ENCODE measurements at regions not wholly inside any gene's neighbourhood (a gene's known extent, or its start where the extent isn't known, plus 50 kb on each side); places are given as distances from the start of the nearest gene placed in this dataset.

DNA sequence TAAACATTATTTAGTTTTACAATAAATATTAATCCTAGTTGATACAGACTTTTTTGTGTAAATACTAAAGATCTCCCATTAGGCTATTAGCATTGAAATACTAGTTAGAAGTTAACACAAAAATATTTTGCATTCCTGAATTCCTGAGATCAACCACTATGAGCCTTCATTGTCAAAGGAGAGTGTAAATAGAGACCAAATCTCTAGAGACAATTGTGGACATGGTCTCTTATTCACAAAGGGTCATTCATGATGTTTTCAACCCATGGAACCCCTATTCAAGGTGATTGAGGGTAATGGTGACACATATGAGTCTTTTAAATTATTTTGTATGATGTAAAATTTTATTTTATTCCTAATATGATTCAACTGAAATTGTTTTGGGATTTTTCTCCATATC is 1454.8 kb upstream of the LRRTM3 start:
- no peak for DNase-seq

DNA sequence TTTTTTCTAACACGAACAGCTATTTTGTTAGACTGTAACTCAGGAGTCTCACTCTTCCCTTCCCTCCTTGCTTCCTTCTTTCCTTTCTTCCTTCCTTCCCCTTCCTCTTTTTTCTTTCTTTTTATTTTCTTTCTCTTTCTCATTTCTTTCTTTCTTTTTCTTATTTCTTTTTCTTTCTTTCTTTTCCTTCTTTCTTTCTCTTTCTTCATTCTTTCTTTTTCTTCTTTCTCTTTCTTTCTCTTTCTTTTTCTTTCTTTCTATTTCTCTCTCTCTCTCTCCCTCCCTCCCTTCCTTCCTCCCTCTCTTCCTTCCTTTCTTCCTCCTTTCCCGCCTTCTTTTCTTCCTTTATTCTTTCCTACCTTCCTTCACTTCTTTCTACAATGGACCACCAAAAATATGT is 1443.0 kb upstream of the LRRTM3 start:
- no peak for DNase-seq

DNA sequence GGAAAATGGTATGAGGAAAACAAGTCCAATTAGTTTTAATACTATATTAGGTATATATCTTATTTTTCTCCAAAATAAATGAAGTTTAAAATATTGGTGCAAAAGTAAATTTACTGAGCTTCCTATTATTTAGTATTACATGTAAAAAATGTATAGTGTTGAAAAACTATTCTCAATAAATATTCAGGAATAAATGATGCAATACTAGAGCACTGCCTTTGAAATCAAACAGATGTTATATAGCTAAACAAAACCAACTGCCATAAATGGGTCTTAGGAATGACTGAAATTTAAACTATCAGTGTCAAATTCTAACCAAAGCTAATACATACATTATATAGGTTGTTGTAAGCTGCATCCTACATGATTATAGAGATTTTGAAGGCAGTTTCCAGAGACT is 1434.0 kb upstream of the LRRTM3 start:
- no peak for DNase-seq

DNA sequence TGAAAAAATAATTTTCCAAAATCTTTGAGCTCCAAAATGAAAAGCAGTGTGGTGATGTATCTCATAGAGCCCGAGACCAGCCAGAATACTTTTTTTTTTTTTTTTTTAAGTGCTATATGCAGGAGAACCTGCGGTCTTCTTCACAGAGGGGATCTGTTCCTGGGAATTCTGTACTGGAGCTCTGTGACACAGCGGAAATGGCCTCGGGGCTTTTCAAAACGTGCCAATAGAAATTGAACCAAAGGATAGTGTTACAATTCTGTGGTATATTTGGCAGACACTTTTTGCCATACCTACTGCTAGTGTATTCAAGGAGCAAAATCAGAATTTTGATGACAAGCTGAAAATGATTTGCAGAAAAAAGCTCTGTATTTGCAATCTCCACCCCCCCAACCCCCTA is 1429.3 kb upstream of the LRRTM3 start:
- DNase-seq: no peak

DNA sequence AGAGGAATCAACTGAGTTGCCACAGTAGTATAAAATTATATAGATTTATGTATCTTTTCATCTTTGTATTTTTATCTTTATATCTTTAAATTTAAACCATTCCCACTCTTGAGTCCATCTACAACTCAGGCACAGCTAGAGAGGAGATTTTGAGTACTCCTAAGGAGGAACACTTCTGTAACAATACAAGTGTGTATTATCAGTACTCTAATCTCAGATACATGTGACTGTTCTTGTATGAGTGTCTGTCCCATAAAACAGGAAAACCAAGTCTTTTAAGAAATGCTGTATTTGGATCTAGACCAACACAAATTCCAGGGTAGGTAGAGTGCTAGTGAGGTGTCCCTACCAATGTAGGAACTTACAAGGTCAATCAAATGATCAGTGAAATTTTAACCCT is 1428.0 kb upstream of the LRRTM3 start:
- DNase-seq: no peak

DNA sequence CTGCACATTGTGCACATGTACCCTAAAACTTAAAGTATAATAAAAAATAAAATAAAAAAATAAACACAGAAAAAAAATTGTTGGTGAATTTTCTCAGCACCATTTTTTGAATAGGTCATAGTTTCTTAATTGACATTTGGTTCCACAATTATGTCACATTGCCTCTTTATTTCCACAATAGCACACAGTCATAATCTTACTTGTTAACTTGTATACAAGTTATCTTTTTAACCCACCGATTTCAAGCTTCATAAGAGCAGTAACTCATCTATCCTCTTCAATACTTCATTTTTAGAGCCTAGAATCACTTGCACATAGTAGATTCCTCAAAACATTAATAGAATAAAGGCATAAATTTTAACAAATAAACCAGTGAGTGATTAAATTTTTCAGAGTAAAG is 1425.1 kb upstream of the LRRTM3 start:
- no peak for DNase-seq

DNA sequence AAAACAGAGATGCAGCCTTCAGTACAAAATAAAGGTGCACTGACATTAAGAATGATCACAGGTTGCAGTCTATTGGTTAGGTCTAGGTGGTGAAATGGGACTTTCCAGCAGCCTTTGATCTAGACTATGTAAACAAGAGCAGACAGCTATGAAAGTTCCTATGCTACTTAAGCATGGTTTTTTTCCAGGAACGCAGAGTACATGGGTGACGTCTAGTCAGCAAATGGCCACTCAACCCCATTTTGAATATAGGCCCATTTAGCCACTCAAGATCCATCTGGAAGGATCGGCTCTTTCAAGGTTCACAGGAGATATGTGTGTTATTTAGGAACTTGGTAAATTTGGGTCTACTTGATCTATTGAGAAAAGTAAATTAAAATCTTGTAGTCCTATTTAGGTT is 1424.6 kb upstream of the LRRTM3 start:
- DNase-seq: no peak

DNA sequence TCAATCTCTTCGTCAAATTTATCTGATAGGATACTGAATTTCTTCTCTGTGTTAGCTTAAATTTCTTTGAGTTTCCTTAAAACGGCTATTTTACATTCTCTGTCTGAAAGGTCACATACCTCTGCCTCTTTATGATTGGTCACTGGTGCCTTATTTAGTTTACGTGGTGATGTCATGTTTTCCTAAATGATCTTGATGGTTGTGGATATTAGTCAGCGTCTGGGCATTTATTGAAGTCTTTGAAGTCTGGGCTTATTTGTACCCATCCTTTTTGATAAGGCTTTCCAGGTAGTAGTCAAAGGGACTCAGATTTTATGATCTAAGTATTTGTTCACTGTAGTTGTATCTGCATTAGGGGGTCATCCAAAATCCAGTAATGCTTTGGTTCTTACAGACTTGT is 1407.5 kb upstream of the LRRTM3 start:
- DNase-seq: no peak

DNA sequence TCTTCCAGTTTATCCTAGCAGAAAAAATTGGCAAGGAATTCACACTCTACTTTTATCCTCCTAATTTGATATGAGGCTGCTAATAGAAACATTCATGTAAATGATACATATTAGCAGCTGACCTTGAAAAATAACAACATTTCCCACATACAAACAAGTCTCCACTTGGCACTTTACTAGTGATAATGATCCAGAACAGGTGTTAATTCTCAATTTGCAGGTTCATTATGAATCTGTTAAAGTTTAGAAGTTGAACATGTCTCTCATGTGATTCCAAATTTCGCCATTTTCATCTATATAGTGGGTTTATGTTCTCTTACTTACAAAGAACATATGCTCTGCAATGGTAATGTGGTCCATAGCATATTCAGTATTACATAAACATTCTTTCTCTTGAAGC is 1396.8 kb upstream of the LRRTM3 start:
- no peak for DNase-seq

DNA sequence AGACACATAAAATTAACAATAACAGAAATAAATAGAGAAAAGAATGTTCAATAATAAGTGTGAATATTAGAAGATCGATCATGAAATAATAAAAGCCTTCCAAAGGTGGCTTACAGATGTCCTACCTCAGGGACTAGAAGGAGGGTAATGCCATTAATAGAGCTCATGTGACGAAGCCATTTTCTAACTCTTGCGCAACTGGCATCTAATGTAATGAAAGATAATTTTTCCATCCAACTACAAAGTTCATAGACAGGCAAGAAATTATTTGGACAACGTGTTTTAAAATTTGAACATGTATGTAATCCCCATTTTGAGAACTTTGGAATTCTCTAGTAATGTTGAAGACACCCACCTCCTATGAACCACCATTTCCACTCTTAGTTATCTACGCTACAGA is 1394.3 kb upstream of the LRRTM3 start:
- DNase-seq: no peak

DNA sequence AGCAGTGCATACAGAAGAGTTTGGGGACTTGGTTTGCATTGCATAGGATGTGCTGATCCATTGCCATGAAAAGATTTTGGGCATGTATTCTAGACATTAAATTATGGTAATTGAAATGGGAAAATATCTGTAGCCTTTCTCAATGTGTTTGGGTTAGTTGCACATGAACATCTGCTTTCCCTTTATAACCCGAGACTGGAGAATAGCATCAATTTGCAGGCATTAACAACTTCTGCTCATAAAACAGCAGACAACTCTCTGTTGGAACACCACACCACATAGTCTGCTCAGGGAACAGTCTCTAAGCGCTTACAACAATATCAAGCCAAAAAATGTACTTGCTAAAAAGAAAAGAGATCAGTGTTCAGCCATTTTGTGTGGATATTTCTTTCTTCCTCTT is 1391.1 kb upstream of the LRRTM3 start:
- no peak for DNase-seq

DNA sequence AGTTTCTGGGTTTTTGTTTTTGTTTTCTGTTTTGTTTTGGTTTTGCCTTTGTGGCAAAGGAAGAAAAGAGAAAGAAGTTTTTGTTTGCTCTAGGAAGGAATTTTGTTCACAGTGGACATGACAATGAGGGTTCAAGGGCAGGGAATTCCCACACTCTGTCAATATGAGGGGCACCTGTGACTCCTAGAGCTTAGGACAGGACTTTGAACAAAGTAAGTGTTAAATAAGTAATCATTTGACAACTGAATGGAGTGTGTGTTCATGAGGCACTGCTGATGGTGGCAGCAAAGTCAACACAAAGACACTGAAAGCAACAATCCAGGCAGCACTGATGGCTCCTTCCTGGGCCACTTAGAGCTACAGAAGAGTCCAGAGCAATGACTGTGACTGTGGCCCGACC is 1381.1 kb upstream of the LRRTM3 start:
- DNase-seq: no peak

DNA sequence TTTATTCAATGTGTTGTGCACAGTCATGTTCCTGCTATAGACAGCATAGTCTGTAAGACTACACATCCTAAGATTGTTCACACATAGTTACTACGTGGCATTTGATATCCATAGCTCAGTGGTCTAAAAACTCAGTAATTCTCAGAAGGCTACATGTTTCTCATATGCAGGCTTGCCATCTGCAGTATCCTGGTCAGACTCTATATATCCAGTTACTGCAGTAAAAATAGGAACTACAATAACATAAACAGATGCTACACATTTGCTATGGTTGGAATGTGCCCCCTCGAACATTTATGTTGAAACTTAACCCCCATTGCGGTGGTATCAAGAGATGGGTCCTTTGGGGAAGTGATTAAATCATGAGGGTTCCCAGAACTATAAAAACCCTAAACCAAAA is 1377.8 kb upstream of the LRRTM3 start:
- DNase-seq: no peak

DNA sequence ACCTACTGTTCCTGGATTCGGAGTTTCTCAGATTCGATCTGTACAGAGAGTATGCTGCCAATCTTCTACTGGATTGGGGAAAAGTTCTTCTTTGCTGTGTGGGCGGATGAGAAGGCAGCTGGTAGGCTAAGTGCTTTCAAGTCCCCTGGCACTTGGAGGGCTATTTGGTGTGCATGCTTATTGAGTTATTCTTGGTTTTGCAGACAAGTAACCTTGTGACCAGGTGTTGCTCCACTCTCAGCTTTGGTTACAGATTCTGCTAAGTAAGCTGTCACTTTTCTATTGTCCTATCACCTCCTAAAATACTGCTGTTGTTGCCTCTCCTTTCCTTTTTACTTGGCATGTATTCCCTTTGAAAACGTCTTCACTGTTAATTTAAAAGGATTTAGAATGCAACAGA is 1375.1 kb upstream of the LRRTM3 start:
- DNase-seq: no peak

DNA sequence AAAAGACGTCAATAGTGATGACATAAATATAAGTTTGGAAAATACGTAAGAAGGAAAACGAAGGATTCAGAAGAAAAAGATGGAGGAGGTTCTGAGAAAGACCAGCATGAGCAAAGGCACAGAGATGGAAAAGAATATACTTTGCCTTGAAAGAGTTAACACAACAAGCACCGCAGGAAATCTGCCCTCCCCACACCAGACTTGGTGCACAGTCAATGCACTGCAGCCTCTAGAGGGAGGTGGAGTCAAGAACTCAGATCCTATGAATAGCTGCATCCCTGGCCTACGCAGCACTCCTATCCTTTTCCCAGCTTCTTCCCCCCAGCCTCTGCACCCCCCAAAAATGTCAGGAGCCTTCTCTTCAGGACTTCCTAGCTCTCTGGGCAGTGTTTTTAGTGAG is 1370.6 kb upstream of the LRRTM3 start:
- no peak for DNase-seq

DNA sequence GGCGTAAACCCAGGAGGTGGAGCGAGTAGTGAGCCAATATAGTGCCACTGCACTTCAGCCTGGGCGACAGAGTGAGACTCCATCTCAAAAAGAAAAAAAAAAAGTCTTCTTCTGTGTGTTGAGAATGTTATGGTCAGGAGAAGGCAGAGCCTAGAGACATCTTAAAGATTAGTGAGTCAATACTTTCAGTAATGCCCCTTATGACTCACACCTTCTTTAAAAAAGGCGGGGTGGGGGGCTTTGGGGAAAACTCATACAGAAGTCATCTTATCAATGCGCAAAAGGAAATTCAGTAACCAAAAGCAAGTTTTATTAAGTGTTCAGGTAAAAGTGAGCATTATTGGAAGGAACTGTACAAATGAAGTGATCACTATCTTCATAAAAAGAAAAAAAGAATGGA is 1369.8 kb upstream of the LRRTM3 start:
- no peak for DNase-seq

DNA sequence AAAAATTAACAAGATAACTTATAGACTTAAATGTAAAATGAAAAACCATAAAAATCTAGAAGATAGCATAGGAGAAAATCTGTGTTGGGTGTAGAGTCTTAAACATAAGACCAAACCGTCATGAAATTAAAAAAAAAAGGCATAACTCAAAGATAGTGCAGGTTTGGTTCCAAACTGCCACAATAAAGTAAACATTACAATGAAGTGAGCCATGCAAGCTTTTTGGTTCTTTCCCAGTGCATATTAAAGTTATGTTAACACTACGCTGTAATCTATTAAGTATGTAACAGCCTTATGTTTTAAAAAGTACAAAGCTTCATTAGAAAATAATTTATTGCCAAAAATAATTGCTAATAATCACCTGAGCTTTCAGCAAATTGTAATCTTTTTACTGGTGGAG is 1366.5 kb upstream of the LRRTM3 start:
- no peak for DNase-seq

DNA sequence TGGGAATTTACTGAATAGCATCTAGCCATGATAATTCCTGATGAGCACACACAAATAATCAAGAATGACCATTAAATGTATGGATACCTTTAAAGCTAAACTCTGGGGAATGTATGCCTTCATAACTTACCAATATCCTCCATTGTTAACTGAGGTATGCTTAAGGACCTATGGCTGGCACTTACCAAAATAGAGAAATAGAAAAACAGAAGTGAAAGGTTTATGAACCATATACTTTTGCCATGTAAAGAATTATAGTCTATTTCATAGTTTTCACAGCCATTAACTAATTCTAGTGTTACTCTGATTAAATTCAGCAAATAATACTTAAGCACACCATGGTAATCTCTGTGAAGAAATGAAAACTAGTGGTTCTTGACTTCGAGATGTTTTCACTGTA is 1360.6 kb upstream of the LRRTM3 start:
- no peak for DNase-seq

DNA sequence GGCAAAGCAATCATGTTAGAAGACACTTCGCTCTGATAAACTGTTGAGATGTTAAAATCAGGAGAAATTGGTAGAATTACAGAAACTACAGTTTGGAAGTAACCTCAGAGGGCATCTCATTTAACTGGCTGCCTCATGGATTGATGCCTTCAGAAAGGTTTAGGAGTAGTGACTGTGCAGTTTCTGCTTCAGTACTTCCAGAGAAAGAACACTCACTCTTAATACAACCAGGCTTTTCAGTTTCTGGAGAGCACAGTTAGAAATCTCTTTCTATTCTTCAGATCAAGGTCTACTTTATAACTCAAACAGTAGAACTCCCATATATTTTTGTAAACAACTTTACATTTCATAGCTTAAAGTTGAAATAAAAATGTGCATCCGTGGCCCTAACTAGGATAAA is 1358.9 kb upstream of the LRRTM3 start:
- no peak for DNase-seq

DNA sequence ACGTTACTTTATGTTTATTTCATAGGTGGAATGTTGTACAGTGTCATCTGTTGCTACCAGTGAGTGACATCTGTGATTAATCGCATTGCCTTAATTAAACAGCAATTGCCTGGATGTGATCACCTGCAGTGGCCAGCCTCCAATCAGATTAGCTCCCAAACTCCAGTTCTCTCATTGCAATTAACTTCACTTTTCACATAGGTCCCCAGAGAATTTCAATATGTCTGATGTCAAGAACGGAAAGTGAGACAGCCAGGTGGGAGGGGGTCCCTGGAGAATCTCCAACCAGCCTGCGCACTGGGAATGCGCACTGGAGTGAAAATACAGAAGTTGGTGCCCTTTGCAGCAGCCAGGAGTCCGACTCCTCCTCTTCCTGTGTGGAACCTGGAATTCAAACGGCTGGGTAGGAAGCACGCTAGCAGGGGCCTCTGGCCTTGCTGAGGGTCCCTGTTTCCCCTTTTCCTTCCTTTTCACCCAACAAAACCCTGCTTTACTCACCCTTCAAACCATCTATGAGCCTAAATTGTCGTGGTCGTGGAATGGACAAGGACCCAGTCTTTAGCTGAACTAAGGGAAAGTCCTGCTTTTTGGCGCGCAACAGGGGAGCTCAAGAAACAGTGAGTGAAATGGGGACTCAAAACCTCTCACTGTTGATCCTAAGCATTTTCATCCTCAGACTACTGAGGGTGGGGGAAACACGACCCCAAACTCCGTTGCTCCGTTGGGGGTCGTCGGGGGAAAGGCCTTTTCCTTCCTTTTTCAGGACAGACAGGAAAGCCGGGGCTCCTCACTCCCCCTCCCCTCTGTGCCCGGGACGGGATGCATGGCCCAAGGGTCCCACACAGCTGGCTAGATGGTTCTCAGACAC is 1355.5 kb upstream of the LRRTM3 start:
- peak; percentile 18 for DNase-seq

DNA sequence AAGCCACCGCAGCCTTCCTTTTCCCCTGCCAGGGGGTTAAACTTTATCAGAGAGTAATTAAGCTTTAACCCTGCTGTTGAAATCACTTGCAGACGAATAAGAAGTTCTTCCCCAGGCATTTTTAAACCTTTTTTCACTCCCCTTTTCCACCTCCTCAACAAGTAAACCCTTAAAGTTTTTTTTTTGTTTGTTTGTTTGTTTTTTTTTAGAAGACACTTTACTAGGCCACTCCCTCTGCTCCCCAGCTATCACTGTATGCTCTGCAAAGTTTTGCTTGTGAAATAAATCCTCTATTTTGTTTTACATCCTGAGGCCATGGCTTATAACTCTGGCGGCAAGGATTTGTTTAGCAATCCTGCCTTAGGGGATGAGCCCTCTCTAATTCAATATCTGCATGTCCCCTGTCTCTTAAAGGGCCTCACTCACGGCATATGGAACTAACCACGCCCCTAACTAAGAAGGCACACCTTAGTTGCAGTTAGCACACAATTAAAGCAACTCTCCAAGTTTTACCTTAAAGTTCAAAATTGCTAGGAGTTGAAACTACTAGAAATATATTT is 1354.7 kb upstream of the LRRTM3 start:
- DNase-seq: no peak

DNA sequence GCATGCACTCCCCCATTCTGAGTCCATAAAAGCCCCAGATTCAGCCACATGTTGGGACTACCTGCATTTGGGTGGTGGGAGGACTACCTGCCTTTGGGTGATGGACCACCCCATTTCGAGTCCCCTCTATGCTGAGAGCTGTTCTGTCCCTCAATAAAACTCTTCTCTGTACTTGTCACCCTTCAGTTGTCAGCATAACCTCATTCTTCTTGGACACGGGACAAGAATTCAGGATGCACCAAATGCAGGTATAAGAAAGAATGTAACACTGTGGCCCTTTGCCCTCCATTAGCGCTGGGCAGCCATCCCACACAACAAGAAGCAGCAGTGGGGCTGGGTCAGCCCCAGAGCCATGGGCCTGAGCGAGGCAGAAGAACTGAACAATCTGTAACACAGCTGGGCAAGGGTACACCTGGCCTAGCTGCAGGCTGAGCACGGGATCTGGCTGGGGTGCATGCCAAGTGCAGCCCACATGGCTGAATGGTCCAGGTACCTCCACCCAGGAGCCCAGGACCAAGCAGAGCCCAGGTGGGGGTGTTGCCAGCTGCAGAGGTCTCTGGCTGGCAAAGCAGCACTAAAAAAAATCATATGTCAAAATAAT is 1344.3 kb upstream of the LRRTM3 start:
- no peak for DNase-seq

DNA sequence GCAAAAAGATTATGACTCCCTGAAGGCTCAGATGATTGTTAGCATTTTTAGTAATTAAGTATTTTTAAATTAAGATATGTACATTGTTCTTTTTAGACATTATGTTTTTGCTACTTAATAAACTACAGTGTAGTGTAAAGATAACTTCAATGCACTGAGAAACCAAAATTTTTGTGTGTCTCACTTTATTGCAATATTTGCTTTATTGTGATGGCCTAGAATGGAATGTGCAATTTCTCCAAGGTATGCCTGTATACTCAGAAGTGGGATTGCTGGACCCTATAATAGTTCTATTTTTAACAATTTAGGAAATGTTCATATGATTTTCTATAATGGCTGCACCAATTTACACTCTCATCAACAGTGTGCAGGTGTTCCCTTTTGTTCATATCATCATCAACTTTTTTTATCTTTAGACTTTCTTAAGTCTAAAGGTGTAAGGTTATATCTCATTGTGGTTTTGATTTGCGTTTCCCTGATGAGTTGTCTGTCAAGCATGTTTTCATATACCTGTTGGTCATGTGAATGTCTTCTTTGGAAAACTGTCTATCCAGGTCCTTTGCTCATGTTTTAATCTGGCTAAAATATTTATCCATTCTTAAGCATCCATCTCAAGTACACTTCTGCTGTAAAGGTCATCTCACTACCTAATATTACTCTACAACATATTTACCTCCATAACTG is 1323.5 kb upstream of the LRRTM3 start:
- no peak for DNase-seq

DNA sequence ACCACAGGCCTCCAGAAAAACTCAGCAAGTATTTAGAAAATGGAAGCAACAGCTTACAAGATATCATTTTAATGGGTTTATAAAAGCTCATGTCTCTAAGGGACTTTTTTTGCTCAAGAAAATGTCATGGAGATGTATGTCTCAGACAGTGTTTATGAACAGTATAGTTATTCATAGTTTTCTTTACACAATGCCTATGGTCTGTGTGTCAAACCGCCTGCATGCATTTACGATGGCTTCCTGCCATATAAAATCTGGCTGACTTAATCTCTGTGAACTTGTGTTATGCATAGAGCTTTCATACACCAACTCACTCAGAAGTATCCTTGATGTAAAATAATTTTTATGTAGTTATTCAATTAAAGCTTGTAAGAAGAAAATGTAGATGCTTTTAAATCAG is 1314.2 kb upstream of the LRRTM3 start:
- no peak for DNase-seq

Data from suppressor macrophage treated with lipopolysaccharide for 4 hours (primary cell).